ENCODE measurements at regions not wholly inside any gene's neighbourhood (a gene's known extent, or its start where the extent isn't known, plus 50 kb on each side); places are given as distances from the start of the nearest gene placed in this dataset.

DNA sequence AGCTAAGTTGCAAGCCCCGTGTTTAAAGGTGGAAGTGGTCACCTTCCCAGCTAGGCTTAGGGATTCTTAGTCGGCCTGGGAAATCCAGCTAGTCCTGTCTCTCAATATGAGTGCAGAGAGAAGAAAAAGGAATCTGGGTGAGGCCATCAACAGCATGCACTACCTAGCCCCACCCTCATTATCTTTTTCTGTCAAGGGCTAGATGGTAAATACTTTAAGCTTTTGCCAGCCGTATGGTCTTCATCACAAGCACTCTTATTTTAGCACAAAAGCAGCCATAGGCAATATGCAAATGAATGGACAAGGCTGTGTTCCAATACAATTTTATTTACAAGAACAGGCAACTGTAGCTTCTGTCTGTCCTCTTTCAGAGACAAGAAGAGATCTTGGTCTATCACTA, 282.9 kb downstream of the ZNF674 start:
- WGBS (ENCODE audit: insufficient coverage): no CpG with 5 or more reads among the region's 3 CpGs
- Mint-ChIP-seq H3K27me3 (ENCODE audit: low read depth in 3 of 3) (peaks cover 0 to 5% (median 2%) of the 10 kb centered on the region in 3 donors), H3K4me1 (no peaks in the 10 kb centered on the region)

GRCh38 chrX:46260499-46260898, 284.7 kb downstream of the ZNF674 start:
- Mint-ChIP-seq H3K27ac (no peak overlapping the region), H3K4me1 (peaks cover 3% of the 10 kb centered on the region), H3K27me3 (ENCODE audit: low read depth in 3 of 3) (peaks cover 0 to 7% (median 2%) of the 10 kb centered on the region in 3 donors), H3K4me3 (no peak overlapping the region), H3K36me3 (no peaks in the 10 kb centered on the region), H3K9me3 (peaks cover 0 to 2% (median 0%) of the 10 kb centered on the region in 7 donors)
- Histone ChIP-seq H3K79me2 (ENCODE audit: insufficient read depth, low read length) (no peaks in the 10 kb centered on the region), H3K27ac (ENCODE audit: low read depth in 1 of 2, low read length in 2 of 2) (no peak overlapping the region), H3K36me3 (replicated peaks in 1 of 2; ENCODE audit: control insufficient read depth in 1 of 2, insufficient read depth in 2 of 2, low read length in 2 of 2) (no peaks in the 10 kb centered on the region), H4K20me1 (ENCODE audit: insufficient read depth, low read length) (no peaks in the 10 kb centered on the region), H3K9ac (ENCODE audit: insufficient read depth, low read length, poor library complexity, severe bottlenecking) (no peak overlapping the region), H2AFZ (ENCODE audit: insufficient read depth, low read depth, low read length, poor library complexity, severe bottlenecking) (no peak overlapping the region), H3K4me1 (ENCODE audit: control insufficient read depth in 1 of 2, insufficient read depth in 2 of 2, low read length in 2 of 2) (no peaks in the 10 kb centered on the region), H3K9me3 (replicated peaks in 1 of 2; ENCODE audit: control insufficient read depth in 1 of 2, insufficient read depth in 1 of 2, low read length in 2 of 2) (no peaks in the 10 kb centered on the region), H3K4me3 (replicated peaks in 1 of 3; ENCODE audit: low read depth in 2 of 3, low read length in 3 of 3) (no peak overlapping the region), H3K4me2 (replicated peaks; ENCODE audit: extremely low read depth, low read length, poor library complexity, severe bottlenecking) (no peak overlapping the region), H3K27me3 (ENCODE audit: control insufficient read depth in 2 of 2, insufficient read depth in 2 of 2, low read length in 2 of 2) (no peaks in the 10 kb centered on the region)
- intact Hi-C loops (cut with micrococcal nuclease): no loop called here
- no CpG with 5 or more reads among the region's 1 CpG for WGBS (ENCODE audit: insufficient coverage)
- DNase-seq: no peak
- TF ChIP-seq, protein P1, sequence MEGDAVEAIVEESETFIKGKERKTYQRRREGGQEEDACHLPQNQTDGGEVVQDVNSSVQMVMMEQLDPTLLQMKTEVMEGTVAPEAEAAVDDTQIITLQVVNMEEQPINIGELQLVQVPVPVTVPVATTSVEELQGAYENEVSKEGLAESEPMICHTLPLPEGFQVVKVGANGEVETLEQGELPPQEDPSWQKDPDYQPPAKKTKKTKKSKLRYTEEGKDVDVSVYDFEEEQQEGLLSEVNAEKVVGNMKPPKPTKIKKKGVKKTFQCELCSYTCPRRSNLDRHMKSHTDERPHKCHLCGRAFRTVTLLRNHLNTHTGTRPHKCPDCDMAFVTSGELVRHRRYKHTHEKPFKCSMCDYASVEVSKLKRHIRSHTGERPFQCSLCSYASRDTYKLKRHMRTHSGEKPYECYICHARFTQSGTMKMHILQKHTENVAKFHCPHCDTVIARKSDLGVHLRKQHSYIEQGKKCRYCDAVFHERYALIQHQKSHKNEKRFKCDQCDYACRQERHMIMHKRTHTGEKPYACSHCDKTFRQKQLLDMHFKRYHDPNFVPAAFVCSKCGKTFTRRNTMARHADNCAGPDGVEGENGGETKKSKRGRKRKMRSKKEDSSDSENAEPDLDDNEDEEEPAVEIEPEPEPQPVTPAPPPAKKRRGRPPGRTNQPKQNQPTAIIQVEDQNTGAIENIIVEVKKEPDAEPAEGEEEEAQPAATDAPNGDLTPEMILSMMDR (IDR thresholded peaks at IDR 0.05): no peak

More for the DNA sequence above, 282.9 kb downstream of the ZNF674 start:
- Mint-ChIP-seq H3K36me3 (no peaks in the 10 kb centered on the region), H3K27ac (no peak overlapping the region), H3K9me3 (peaks cover 0 to 2% (median 0%) of the 10 kb centered on the region in 7 donors), H3K4me3 (no peak overlapping the region)
- TF ChIP-seq, protein P1 (IDR thresholded peaks at IDR 0.05): no peak
- DNase-seq: no peak
- H3K27me3 ChIP-seq (ENCODE audit: control insufficient read depth in 2 of 2, insufficient read depth in 2 of 2, low read length in 2 of 2): no peaks in the 10 kb centered on the region
- no peaks in the 10 kb centered on the region for H3K36me3 ChIP-seq (replicated peaks in 1 of 2; ENCODE audit: control insufficient read depth in 1 of 2, insufficient read depth in 2 of 2, low read length in 2 of 2)
- H4K20me1 ChIP-seq (ENCODE audit: insufficient read depth, low read length): no peaks in the 10 kb centered on the region
- no peaks in the 10 kb centered on the region for H3K9me3 ChIP-seq (replicated peaks in 1 of 2; ENCODE audit: control insufficient read depth in 1 of 2, insufficient read depth in 1 of 2, low read length in 2 of 2)
- intact Hi-C loops (cut with micrococcal nuclease): no loop called here
- H3K27ac ChIP-seq (ENCODE audit: low read depth in 1 of 2, low read length in 2 of 2): no peak overlapping the region
- H3K9ac ChIP-seq (ENCODE audit: insufficient read depth, low read length, poor library complexity, severe bottlenecking): no peak overlapping the region
- no peak overlapping the region for H3K4me2 ChIP-seq (replicated peaks; ENCODE audit: extremely low read depth, low read length, poor library complexity, severe bottlenecking)
- no peaks in the 10 kb centered on the region for H3K79me2 ChIP-seq (ENCODE audit: insufficient read depth, low read length)
- no peak overlapping the region for H2AFZ ChIP-seq (ENCODE audit: insufficient read depth, low read depth, low read length, poor library complexity, severe bottlenecking)
- H3K4me1 ChIP-seq (ENCODE audit: control insufficient read depth in 1 of 2, insufficient read depth in 2 of 2, low read length in 2 of 2): no peaks in the 10 kb centered on the region
- H3K4me3 ChIP-seq (replicated peaks in 1 of 3; ENCODE audit: low read depth in 2 of 3, low read length in 3 of 3): no peak overlapping the region
